Endothelial cell of umbilical vein (primary cell): ENCODE measurements at regions not wholly inside any gene's neighbourhood (a gene's known extent, or its start where the extent isn't known, plus 50 kb on each side); places are given as distances from the start of the nearest gene placed in this dataset.

Source experiments
- BruUV-seq: library from RNA; stranded (reverse); fragments of 400-500 nt; replicated peaks from 2 replicates; lab custom pipeline; 2021; lab: Mats Ljungman, UMichigan
- CTCF ChIA-PET: fragments of 300-600, 350-600 bp; sonication (Branson Sonifier 250); formaldehyde crosslinking; loops from one replicate; lab custom pipeline; 2021; ENCODE audit warnings: antibody characterized with exemption, inconsistent platforms; lab: Charles Lee
- POLR2A ChIA-PET: fragments of 300-600, 350-600 bp; sonication (Branson Sonifier 250); formaldehyde crosslinking; loops from one replicate; lab custom pipeline; 2021; ENCODE audit warnings: antibody characterized with exemption, inconsistent platforms; lab: Charles Lee
- DNase-seq: peaks from one replicate; pipeline ENCODE4 v3.0.0-alpha.2; 2011; ENCODE audit warnings: low read depth, low spot score
- FAIRE-seq: peaks from 2 replicates; lab custom pipeline; 2011; peaks lifted over from hg19 to GRCh38; lab: Jason Lieb, UNC
- H2AFZ ChIP-seq: 2 replicates; pipeline ENCODE4 v1.6.0; 2012; ENCODE audit warnings: low read depth, low read length, control low read depth, inconsistent platforms
- H3K27ac ChIP-seq: 2 replicates; pipeline ENCODE4 v1.5.1; 2011; ENCODE audit warnings: low read depth, mild to moderate bottlenecking, control low read depth, low read length, moderate library complexity; ENCODE audit not compliant: insufficient read depth
- H3K27me3 ChIP-seq, 2 experiments: 2 replicates each; pipeline versions ENCODE4 v1.6.0 to v1.6.1; 2011; ENCODE audit warnings: low read length in 2 of 2, mixed read lengths in 1 of 2; ENCODE audit not compliant: control insufficient read depth in 2 of 2, insufficient read depth in 2 of 2
- H3K36me3 ChIP-seq, 2 experiments: 2 replicates in 1 of 2; 3 replicates in 1 of 2; pipeline ENCODE4 v1.5.1; 2011; ENCODE audit warnings: low read length in 2 of 2, mild to moderate bottlenecking in 1 of 2, moderate library complexity in 1 of 2; ENCODE audit not compliant: control insufficient read depth in 2 of 2, insufficient read depth in 2 of 2; ENCODE audit errors: extremely low read depth in 1 of 2
- H3K4me1 ChIP-seq: 3 replicates; pipeline ENCODE4 v1.5.1; 2011; ENCODE audit warnings: mild to moderate bottlenecking, low read length; ENCODE audit not compliant: control insufficient read depth, insufficient read depth; ENCODE audit errors: extremely low read depth
- H3K4me2 ChIP-seq: 2 replicates; pipeline ENCODE4 v1.6.1; 2011; ENCODE audit warnings: low read length, control low read depth, mixed read lengths; ENCODE audit not compliant: insufficient read depth
- H3K4me3 ChIP-seq, 3 experiments: fragments of 200-600 bp in 1 of 3; sonication (generic), shearing (Covaris generic) in 1 of 3; replicated peaks in 1 of 3; 2 replicates each; pipeline ENCODE4 v1.5.1; 2011 to 2016; ENCODE audit warnings: control low read depth in 3 of 3, low read length in 3 of 3, mild to moderate bottlenecking in 2 of 3, inconsistent platforms in 1 of 3, low read depth in 1 of 3, moderate library complexity in 1 of 3; ENCODE audit not compliant: insufficient read depth in 1 of 3
- H3K79me2 ChIP-seq: 2 replicates; pipeline ENCODE4 v1.6.0; 2012; ENCODE audit warnings: low read length, inconsistent platforms; ENCODE audit not compliant: control insufficient read depth, insufficient read depth
- H3K9ac ChIP-seq: replicated peaks from 2 replicates; pipeline ENCODE3; 2011; ENCODE audit warnings: low read length, control low read depth; ENCODE audit not compliant: insufficient read depth; ENCODE audit errors: extremely low read depth
- H3K9me1 ChIP-seq: replicated peaks from 3 replicates; pipeline ENCODE4 v1.6.0; 2011; ENCODE audit warnings: mild to moderate bottlenecking, low read length; ENCODE audit not compliant: control insufficient read depth, insufficient read depth; ENCODE audit errors: extremely low read depth
- H3K9me3 ChIP-seq: replicated peaks from 2 replicates; pipeline ENCODE4 v1.5.1; 2012; ENCODE audit warnings: low read length, inconsistent platforms; ENCODE audit not compliant: control insufficient read depth, insufficient read depth
- H4K20me1 ChIP-seq: replicated peaks from 2 replicates; pipeline ENCODE3; 2011; ENCODE audit warnings: mild to moderate bottlenecking, low read length; ENCODE audit not compliant: control insufficient read depth, insufficient read depth; ENCODE audit errors: extremely low read depth
- CTCF ChIP-seq, 2 donors: IDR thresholded peaks; 1 replicate in 1 of 2; 2 replicates in 1 of 2; pipeline ENCODE4 v1.5.1; 2011; ENCODE audit warnings: low read length in 2 of 2, mild to moderate bottlenecking in 2 of 2, moderate library complexity in 2 of 2, control low read depth in 1 of 2, inconsistent platforms in 1 of 2, low read depth in 1 of 2; ENCODE audit not compliant: insufficient read depth in 1 of 2; ENCODE audit errors: extremely low read depth in 1 of 2
- EZH2 ChIP-seq: IDR thresholded peaks from 2 replicates; pipeline ENCODE4 v1.6.1; 2012; ENCODE audit warnings: borderline replicate concordance, low read depth, mild to moderate bottlenecking, moderate library complexity, low read length, inconsistent platforms; ENCODE audit not compliant: severe bottlenecking
- FOS ChIP-seq: IDR thresholded peaks from 2 replicates; pipeline ENCODE4 v1.6.1; 2011; ENCODE audit warnings: mild to moderate bottlenecking, low read length, moderate library complexity, borderline replicate concordance; ENCODE audit not compliant: insufficient read depth
- GATA2 ChIP-seq: IDR thresholded peaks from 2 replicates; pipeline ENCODE4 v1.7.0; 2011; ENCODE audit warnings: low read depth, mild to moderate bottlenecking, moderate library complexity, mixed read lengths, low read length; ENCODE audit not compliant: insufficient read length, insufficient read depth
- JUN ChIP-seq: IDR thresholded peaks from 2 replicates; pipeline ENCODE4 v1.6.1; 2011; ENCODE audit warnings: borderline replicate concordance, low read depth; ENCODE audit not compliant: insufficient read length, insufficient read depth
- MYC ChIP-seq: IDR thresholded peaks from one replicate; pipeline ENCODE4 v1.6.1; 2011; ENCODE audit warnings: mild to moderate bottlenecking, low read depth, low read length
- POLR2A ChIP-seq: IDR thresholded peaks from 2 replicates; pipeline ENCODE4 v1.6.1; 2012; ENCODE audit warnings: low read depth, mild to moderate bottlenecking, control low read depth, low read length
- POLR2AphosphoS5 ChIP-seq: IDR thresholded peaks from 2 replicates; pipeline ENCODE4 v1.6.1; 2012; ENCODE audit warnings: low read depth, mild to moderate bottlenecking, control low read depth, low read length, moderate library complexity; ENCODE audit not compliant: insufficient read depth
- dilution Hi-C: fragments of 300-500 bp; cut with MboI; formaldehyde crosslinking; loops from one replicate; pipeline ENCODE4 v1.15.0; 2019; ENCODE audit warnings: low sequenced_read_pairs; ENCODE audit not compliant: extremely low pct_ligation_motif_present
- intact Hi-C: fragments of 100-400 bp; cut with micrococcal nuclease; formaldehyde crosslinking; loops from one replicate; pipeline ENCODE4 v1.10.0; 2022
- TF ChIP-seq, protein P1 (sequence below): IDR thresholded peaks from 2 replicates; pipeline ENCODE4 v1.6.1; 2011; ENCODE audit not compliant: insufficient read depth, insufficient read length

- CTCF ChIA-PET, result no interaction called here
Measured at GRCh38 chr2:72024451-72025175, 123.0 kb downstream of the CYP26B1 start.

GRCh38 chr2:72023678-72024390 is 123.8 kb downstream of the CYP26B1 start:
- FAIRE-seq (no peak), DNase-seq (no peak)
- H4K20me1 ChIP-seq, result no peaks in the 10 kb centered on the region
- ChIA-PET POLR2A (no interaction called here), CTCF (no interaction called here)
- no peak overlapping the region for H3K27ac ChIP-seq
- no peak overlapping the region for H2AFZ ChIP-seq
- no peak overlapping the region for H3K4me2 ChIP-seq
- no peaks in the 10 kb centered on the region for H3K9me1 ChIP-seq
- no peaks in the 10 kb centered on the region for H3K4me1 ChIP-seq
- H3K27me3 ChIP-seq, result peaks cover 0 to 4% of the 10 kb centered on the region in 2 experiments
- no peak overlapping the region for H3K4me3 ChIP-seq
- no TSS peak for BruUV-seq
- intact Hi-C loops (no loop called here), dilution Hi-C loops (no loop called here)
- no peak for TF ChIP-seq FOS
- TF ChIP-seq MYC, result no peak
- no peak for TF ChIP-seq CTCF (IDR thresholded peaks at IDR 0.05; ENCODE audit: extremely low read depth in 1 of 2, insufficient read depth in 1 of 2, low read depth in 1 of 2, low read length in 2 of 2)
- no peak for TF ChIP-seq JUN
- TF ChIP-seq POLR2AphosphoS5, result no peak
- TF ChIP-seq GATA2, result no peak
- no peak for TF ChIP-seq POLR2A
- no peak for TF ChIP-seq EZH2
- TF ChIP-seq, protein P1, sequence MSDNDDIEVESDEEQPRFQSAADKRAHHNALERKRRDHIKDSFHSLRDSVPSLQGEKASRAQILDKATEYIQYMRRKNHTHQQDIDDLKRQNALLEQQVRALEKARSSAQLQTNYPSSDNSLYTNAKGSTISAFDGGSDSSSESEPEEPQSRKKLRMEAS, result no peak
- no peaks in the 10 kb centered on the region for H3K79me2 ChIP-seq
- H3K36me3 ChIP-seq, result no peaks in the 10 kb centered on the region
- H3K9ac ChIP-seq, result no peak overlapping the region
- no peaks in the 10 kb centered on the region for H3K9me3 ChIP-seq

More at GRCh38 chr2:72024451-72025175, 123.0 kb downstream of the CYP26B1 start:
- Histone ChIP-seq H3K4me3 (no peak overlapping the region), H3K27me3 (peaks cover 0 to 4% of the 10 kb centered on the region in 2 experiments), H3K9ac (no peak overlapping the region), H4K20me1 (no peaks in the 10 kb centered on the region), H3K9me1 (no peaks in the 10 kb centered on the region), H3K79me2 (no peaks in the 10 kb centered on the region), H3K36me3 (no peaks in the 10 kb centered on the region), H3K4me2 (no peak overlapping the region), H2AFZ (no peak overlapping the region), H3K9me3 (no peaks in the 10 kb centered on the region), H3K27ac (no peak overlapping the region), H3K4me1 (no peaks in the 10 kb centered on the region)
- intact Hi-C loops (no loop called here), dilution Hi-C loops (no loop called here)
- no peak for DNase-seq
- BruUV-seq, result no TSS peak
- TF ChIP-seq EZH2, result no peak
- TF ChIP-seq FOS, result no peak
- no peak for TF ChIP-seq GATA2
- TF ChIP-seq POLR2AphosphoS5, result no peak
- no peak for TF ChIP-seq MYC
- no peak for FAIRE-seq
- POLR2A ChIA-PET, result no interaction called here
